T47D (cell line): ENCODE measurements at regions not wholly inside any gene's neighbourhood (a gene's known extent, or its start where the extent isn't known, plus 50 kb on each side); places are given as distances from the start of the nearest gene placed in this dataset.

Source experiments
- DNase-seq, 2 experiments: peaks; one replicate each; pipeline versions ENCODE4 v3.0.0 to v3.0.0-alpha.2; 2011 to 2012; ENCODE audit warnings: low read depth in 1 of 2, low spot score in 1 of 2
- JUND ChIP-seq: IDR thresholded peaks from 2 replicates; pipeline ENCODE4 v1.6.1; 2012; ENCODE audit warnings: low read depth
- in situ Hi-C: cut with HindIII; loops from 2 replicates; pipeline ENCODE4 v1.10.0; 2016; ENCODE audit warnings: low sequenced_read_pairs, low pct_unique_long_range_greater_than_20kb

DNA sequence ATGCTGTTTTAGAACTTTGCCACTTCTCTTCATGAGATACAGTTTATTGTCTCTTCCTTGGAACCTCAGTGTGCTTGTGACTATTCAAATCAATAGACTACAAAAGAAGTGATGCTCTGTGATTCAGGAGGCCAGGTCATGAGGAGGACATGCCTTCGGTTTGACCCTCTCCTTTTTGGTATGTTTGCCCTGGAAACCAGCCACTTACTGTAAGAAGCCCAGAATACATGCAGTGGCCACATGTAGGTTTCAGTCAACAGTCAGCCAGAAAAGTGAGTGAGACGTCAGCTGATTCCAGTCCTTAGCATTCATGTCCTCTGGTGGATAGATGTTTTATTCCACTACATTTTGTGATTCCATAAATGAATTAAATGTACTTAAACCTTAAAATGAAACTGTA, 328.7 kb downstream of the PCDH18 start:
- TF ChIP-seq JUND, result no peak
- DNase-seq, result peak in 1 of 2 experiments; percentile 4
- in situ Hi-C loops, result no loop called here

DNA sequence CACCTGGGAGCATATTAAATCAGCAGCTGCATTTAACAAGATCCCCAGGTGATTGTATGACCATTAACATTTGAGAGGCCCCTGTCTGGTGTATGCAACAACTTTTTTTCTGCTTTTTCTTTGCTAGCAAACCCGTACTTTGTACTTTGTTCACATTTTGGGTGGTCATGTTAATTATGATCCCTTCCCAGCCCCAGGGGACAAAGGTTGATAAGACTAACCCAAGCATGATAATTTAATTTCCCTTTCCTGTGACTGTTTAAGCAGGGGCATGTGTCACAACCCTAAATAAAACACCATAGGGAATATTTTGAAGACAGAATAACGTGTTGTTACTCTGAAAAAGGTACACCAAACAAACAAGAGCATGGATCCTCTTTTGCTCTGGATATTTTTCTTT, 332.0 kb downstream of the PCDH18 start:
- no peak for TF ChIP-seq JUND
- in situ Hi-C loops, result no loop called here
- DNase-seq, result no peak

DNA sequence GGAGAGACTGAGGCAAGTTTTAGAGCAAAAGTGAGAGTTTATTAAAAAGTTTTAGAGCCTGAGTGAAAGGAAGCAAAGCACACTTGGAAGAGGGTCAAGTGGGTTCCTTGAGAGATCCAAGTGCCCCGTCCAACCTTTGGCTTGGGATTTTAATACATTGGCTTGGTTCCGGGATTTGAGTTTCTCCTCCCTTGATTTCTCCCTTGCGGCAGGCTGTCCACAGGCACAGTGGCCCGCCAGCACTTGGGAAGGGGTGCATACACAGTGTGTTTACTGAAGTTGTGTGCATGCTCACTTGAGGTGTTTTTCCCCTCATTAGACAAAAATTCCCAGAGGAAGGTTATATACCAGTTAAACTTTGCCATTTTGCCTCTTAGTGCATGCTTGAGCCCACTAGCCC, 333.5 kb downstream of the PCDH18 start:
- in situ Hi-C loops, result no loop called here
- no peak for DNase-seq
- TF ChIP-seq JUND, result no peak

DNA sequence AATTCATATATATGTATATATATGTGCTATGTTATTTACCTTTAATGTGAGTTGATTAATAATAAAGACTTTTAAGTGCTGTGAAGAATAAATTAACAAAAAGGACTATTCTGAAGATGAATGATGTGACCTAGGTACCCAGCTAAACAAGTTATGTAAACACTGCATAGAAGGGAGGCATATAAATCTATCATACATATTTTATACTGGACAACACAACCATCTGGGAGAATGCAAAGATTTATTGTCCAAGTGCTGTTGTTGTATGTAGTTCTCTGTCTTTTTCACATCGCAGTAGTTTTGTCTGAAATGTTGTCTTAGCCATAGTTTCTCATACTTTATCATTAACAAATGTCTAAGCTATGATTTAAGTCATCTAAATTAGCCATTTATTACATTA, 337.6 kb downstream of the PCDH18 start:
- in situ Hi-C loops, result no loop called here
- no peak for TF ChIP-seq JUND
- no peak for DNase-seq

DNA sequence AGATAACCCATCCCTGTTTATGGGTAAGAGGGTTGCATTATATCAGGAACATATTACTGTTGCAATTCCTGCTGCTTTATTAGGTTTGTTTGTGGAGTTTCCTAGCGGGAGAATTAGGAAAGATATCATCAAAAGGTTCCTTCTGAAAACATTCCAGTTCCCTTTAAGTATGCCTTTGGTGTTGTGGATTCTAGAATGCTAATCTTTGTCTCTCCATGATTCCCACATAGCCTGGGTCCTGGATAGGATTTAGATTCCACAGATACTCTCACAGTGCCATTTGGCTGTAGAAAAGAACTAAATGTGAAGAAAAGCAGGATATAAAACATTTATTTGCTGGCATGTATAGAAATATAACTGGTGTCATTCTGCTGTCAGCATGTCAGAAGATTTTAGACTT, 338.7 kb downstream of the PCDH18 start:
- TF ChIP-seq JUND, result no peak
- DNase-seq, result no peak
- in situ Hi-C loops, result no loop called here

DNA sequence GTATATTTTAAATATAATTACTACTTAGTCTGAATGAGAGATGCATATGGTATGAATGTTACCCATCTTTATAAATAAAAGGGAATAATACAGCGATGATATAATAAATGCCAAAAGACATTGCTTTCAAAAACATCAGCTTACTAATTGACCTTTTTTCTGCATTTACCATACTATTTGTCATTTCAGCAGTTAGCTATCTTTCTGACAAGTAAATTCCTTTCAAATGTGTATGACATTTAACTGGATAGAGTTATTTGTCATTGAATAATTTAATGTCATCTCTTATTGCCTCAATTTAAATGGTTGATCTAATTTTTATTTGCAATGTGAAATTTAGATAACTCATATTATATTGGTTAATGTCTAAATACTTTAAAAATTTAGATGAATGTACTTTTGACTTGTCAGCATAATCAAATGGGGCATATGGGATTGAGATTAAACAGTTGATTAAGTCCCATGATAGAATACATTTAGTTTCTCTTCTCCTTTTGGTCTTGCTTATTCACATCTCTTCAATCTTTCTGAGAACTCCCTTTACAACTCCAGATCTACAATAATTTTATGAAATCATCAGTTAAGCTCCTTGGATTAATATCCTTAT, 350.9 kb downstream of the PCDH18 start:
- no peak for TF ChIP-seq JUND
- in situ Hi-C loops, result no loop called here
- no peak for DNase-seq

DNA sequence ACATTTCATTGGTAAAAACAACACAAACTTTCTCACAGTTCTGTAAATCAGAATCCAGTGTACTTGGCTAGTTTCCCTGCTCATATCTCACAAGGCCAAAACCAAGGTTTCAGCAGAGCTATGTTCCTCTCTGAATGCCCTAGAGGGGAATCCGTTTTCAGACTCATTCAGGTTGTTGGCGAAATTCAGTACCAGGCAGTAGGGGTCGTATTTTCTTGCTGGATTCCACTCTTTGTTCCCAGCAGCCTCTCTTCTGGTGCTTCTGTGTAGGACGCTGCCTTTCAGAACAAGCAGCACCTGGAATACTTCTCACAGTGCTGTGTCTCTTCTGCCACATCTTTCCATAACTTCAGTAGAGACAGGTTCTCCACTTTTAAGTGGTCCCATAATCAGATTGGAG, 351.9 kb downstream of the PCDH18 start:
- TF ChIP-seq JUND, result no peak
- in situ Hi-C loops, result no loop called here
- DNase-seq, result no peak

DNA sequence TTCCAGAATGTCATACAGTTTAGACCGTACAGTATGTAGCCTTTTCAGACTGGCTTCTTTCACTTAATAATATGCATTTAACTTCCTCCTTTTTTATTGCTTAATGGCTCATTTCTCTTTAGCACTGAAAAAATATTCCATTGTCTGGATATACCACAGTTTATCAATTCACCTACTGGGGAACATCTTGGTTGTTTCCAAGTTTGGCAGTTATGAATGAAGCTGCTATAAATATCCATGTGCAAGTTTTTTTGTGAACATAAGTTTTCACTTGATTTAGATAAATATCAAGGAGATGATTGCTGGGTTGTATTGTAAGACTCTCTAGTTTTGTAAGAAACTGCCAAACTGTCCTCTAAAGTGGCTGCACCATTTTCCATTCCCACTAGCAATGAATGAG, 375.5 kb downstream of the PCDH18 start:
- in situ Hi-C loops, result no loop called here
- TF ChIP-seq JUND, result no peak
- no peak for DNase-seq

DNA sequence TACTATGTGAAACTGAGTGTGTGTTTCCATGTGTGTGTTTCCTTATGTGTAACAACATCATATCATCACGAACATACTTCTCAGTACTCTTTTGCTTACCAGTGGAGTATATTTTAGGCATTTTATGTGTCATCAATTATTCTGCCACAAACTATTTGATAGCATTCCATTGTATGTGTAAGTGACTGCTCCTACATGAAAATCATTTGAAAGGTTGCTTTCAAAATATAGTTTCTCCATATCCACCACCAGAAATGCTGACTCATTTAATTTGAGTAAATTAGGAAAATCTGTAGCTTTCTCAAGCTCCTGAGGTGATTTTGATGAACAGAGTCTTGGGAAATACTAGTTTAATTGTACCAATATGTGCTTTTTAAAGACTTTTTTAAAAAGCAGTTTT, 376.2 kb downstream of the PCDH18 start:
- in situ Hi-C loops, result no loop called here
- DNase-seq, result no peak
- no peak for TF ChIP-seq JUND

DNA sequence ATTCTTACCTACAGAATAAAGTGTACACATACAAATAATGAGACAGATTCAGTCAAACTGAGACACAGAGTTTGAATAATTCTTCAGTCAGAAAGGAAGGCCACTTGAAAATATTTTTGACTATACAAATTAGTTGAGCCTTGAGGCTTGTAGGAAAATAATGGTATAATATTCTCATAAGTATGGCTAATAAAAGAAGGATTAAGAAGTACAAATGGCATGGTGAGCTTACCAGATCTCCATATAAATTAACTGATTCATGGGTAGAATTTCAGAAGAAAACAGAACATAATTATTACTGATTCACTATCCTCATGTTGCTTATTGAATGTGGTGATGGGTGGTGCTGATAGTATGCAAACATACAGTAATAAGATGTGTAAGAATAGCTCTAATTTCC, 401.1 kb downstream of the PCDH18 start:
- DNase-seq, result no peak
- TF ChIP-seq JUND, result no peak
- in situ Hi-C loops, result no loop called here

DNA sequence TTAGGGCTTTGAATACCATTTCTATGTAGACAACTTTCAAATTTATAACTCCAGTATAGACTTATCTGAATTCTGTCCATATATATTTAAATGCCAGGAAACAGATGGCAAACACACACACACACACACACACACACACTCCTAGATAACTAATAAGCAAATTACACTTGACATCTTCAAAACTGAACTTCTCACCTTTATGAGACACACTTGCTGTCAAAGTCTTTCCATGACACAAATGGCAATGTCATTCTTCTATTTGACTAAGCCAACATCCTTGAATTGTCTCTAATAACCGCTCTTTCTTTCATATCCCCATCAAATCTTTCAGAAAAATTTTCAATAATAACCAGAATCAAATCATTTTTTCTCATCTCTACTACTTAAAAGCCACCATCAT, 402.4 kb downstream of the PCDH18 start:
- no peak for DNase-seq
- in situ Hi-C loops, result no loop called here
- no peak for TF ChIP-seq JUND

DNA sequence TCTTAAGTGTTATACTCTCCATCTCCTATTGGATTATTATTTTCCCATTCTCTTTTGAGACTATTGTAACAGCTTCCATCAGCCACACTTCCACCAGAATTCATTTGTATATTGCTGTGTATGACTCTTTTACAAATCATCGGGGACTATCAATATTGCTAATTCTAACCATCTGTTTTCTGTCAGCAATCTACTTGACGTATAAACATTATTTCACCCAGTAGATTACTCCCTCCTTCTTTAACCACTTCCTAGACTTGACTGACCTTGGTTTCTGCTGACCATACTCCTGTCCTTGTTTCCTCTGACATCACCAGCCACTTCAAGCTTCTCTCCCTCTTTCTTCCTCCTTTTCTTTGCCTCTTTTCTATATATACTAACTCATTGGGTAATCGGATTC, 402.9 kb downstream of the PCDH18 start:
- in situ Hi-C loops, result no loop called here
- TF ChIP-seq JUND, result no peak
- DNase-seq, result no peak

DNA sequence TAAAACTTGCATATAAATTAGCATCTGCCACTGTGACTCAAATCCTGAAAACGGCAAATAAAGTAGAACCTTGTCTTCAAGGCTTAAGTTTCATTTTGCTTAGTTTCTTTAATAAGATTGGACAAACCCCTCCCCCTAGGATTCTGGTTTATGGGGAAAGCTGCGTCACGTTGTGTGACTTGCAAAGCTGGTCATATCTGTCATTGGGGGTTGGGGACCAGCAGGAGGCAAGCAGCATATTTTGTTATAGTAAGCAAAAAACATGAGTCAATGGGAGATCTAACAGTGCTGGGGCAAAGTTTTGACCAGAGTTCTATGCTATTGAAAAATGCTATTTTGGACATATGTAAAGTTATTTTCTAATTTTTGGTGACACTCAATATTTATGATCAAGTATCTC, 407.3 kb downstream of the PCDH18 start:
- no peak for TF ChIP-seq JUND
- DNase-seq, result peak in 1 of 2 experiments; percentile 28
- in situ Hi-C loops, result no loop called here

DNA sequence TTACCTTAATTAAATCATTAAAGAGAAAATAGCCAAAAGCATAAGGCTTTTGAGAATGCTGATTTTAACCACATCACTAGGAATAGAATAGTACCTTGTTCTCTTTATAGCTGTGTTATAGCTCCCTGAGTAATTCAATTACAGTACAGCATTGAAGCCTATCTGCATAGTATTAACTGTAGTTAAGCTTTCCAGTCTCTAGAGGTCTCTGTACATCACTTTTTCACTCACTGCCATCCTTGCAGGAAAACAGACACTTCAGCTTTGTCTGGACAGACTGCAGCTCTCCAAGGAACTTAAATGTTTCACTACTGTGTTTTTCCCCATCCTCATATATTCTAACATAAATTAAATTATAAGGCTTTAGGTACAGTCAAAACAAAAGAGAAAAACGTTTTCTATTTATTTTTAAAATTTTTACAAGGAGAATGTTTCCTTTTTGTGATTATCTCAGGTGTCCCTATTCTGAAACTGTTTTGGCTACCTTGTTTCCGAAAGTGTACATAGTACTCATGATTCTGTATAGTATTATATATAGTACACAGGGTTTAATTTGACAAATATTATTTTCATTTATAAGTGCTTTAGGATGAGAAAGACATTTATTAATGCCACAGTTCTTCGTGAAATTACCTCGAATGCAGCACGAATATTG, 407.9 kb downstream of the PCDH18 start:
- TF ChIP-seq JUND, result no peak
- in situ Hi-C loops, result no loop called here
- peak; percentile 2 to 74 for DNase-seq
